ENCODE measurements at regions not wholly inside any gene's neighbourhood (a gene's known extent, or its start where the extent isn't known, plus 50 kb on each side); places are given as distances from the start of the nearest gene placed in this dataset.

DNA sequence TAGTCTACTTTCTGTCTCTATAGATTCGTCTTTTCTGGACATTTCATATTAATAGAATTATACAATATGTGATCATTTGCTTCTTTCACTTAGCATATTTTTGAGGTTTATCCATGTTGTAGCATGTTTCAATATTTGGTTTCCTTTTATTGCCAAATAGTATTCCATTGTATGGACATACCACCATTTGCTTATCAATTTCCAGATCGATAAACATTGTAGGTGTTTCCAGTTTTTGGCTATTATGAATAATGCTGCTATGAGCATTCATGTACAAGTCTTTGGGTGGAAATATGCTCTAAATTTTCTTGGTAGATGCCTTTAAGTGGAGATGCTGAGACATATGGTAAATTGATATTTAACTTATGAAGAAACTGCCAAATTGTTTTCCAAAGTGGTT lies 114.1 kb downstream of the RND3 start:
- DNase-seq (ENCODE audit: low read depth, low spot score) (no peak), ATAC-seq (no peak)
- ChIA-PET POLR2A (no interaction called here), CTCF (no interaction called here)
- no peaks in the 10 kb centered on the region for H3K27me3 ChIP-seq (ENCODE audit: control insufficient read depth, insufficient read depth, low read length)
- no peaks in the 10 kb centered on the region for H3K4me1 ChIP-seq (ENCODE audit: control insufficient read depth, insufficient read depth, low read length)
- no peaks in the 10 kb centered on the region for H3K36me3 ChIP-seq (ENCODE audit: control insufficient read depth, insufficient read depth, low read length)
- no peak overlapping the region for H3K4me3 ChIP-seq (ENCODE audit: low read depth in 2 of 2, low read length in 2 of 2)
- no peaks in the 10 kb centered on the region for H3K9me3 ChIP-seq (ENCODE audit: control insufficient read depth, insufficient read depth, low read depth, low read length)
- in situ Hi-C loops (cut with HindIII; ENCODE audit: low pct_unique_long_range_greater_than_20kb, low sequenced_read_pairs) = no loop called here
- intact Hi-C loops (cut with micrococcal nuclease; ENCODE audit: unreplicated experiment) = no loop called here
- no peak overlapping the region for H3K27ac ChIP-seq (ENCODE audit: low read length)
- BruUV-seq (replicated peaks) = no TSS peak
- TF ChIP-seq, protein P1, sequence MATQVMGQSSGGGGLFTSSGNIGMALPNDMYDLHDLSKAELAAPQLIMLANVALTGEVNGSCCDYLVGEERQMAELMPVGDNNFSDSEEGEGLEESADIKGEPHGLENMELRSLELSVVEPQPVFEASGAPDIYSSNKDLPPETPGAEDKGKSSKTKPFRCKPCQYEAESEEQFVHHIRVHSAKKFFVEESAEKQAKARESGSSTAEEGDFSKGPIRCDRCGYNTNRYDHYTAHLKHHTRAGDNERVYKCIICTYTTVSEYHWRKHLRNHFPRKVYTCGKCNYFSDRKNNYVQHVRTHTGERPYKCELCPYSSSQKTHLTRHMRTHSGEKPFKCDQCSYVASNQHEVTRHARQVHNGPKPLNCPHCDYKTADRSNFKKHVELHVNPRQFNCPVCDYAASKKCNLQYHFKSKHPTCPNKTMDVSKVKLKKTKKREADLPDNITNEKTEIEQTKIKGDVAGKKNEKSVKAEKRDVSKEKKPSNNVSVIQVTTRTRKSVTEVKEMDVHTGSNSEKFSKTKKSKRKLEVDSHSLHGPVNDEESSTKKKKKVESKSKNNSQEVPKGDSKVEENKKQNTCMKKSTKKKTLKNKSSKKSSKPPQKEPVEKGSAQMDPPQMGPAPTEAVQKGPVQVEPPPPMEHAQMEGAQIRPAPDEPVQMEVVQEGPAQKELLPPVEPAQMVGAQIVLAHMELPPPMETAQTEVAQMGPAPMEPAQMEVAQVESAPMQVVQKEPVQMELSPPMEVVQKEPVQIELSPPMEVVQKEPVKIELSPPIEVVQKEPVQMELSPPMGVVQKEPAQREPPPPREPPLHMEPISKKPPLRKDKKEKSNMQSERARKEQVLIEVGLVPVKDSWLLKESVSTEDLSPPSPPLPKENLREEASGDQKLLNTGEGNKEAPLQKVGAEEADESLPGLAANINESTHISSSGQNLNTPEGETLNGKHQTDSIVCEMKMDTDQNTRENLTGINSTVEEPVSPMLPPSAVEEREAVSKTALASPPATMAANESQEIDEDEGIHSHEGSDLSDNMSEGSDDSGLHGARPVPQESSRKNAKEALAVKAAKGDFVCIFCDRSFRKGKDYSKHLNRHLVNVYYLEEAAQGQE (IDR thresholded peaks at IDR 0.05; ENCODE audit: insufficient read depth in 1 of 2, low read depth in 2 of 2, low read length in 1 of 2) = no peak
- TF ChIP-seq TCF7L2 (IDR thresholded peaks at IDR 0.05; ENCODE audit: low read depth, low read length) = no peak
- no peak for TF ChIP-seq SIN3A (IDR thresholded peaks at IDR 0.05; ENCODE audit: borderline replicate concordance, insufficient read depth, low read depth, low read length)
- TF ChIP-seq, protein P2, sequence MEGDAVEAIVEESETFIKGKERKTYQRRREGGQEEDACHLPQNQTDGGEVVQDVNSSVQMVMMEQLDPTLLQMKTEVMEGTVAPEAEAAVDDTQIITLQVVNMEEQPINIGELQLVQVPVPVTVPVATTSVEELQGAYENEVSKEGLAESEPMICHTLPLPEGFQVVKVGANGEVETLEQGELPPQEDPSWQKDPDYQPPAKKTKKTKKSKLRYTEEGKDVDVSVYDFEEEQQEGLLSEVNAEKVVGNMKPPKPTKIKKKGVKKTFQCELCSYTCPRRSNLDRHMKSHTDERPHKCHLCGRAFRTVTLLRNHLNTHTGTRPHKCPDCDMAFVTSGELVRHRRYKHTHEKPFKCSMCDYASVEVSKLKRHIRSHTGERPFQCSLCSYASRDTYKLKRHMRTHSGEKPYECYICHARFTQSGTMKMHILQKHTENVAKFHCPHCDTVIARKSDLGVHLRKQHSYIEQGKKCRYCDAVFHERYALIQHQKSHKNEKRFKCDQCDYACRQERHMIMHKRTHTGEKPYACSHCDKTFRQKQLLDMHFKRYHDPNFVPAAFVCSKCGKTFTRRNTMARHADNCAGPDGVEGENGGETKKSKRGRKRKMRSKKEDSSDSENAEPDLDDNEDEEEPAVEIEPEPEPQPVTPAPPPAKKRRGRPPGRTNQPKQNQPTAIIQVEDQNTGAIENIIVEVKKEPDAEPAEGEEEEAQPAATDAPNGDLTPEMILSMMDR (IDR thresholded peaks at IDR 0.05) = no peak
- TF ChIP-seq POLR2AphosphoS5 (IDR thresholded peaks at IDR 0.05; ENCODE audit: low read depth, low read length) = no peak

GRCh38 chr2:150371044-150371818 lies 116.2 kb downstream of the RND3 start:
- ATAC-seq (no peak), DNase-seq (ENCODE audit: low read depth, low spot score) (no peak)
- CTCF ChIA-PET = no interaction called here
- no peaks in the 10 kb centered on the region for H3K9me3 ChIP-seq (ENCODE audit: control insufficient read depth, insufficient read depth, low read depth, low read length)
- H3K4me1 ChIP-seq (ENCODE audit: control insufficient read depth, insufficient read depth, low read length) = no peaks in the 10 kb centered on the region
- TF ChIP-seq TCF7L2 (IDR thresholded peaks at IDR 0.05; ENCODE audit: low read depth, low read length) (no peak), SIN3A (IDR thresholded peaks at IDR 0.05; ENCODE audit: borderline replicate concordance, insufficient read depth, low read depth, low read length) (no peak), POLR2AphosphoS5 (IDR thresholded peaks at IDR 0.05; ENCODE audit: low read depth, low read length) (no peak)
- TF ChIP-seq, protein P2 (IDR thresholded peaks at IDR 0.05) = no peak
- TF ChIP-seq, protein P1 (IDR thresholded peaks at IDR 0.05; ENCODE audit: insufficient read depth in 1 of 2, low read depth in 2 of 2, low read length in 1 of 2) = no peak
- no peak overlapping the region for H3K4me3 ChIP-seq (ENCODE audit: low read depth in 2 of 2, low read length in 2 of 2)
- in situ Hi-C loops (cut with HindIII; ENCODE audit: low pct_unique_long_range_greater_than_20kb, low sequenced_read_pairs) = no loop called here
- H3K36me3 ChIP-seq (ENCODE audit: control insufficient read depth, insufficient read depth, low read length) = no peaks in the 10 kb centered on the region
- no peaks in the 10 kb centered on the region for H3K27me3 ChIP-seq (ENCODE audit: control insufficient read depth, insufficient read depth, low read length)
- no TSS peak for BruUV-seq (replicated peaks)
- H3K27ac ChIP-seq (ENCODE audit: low read length) = no peak overlapping the region
- POLR2A ChIA-PET = interaction anchor here (1.1 kb wide), 1 partner anchor 285 kb away, joined by 4 read pairs; no protein-coding TSS in a partner anchor
- intact Hi-C loops (cut with micrococcal nuclease; ENCODE audit: unreplicated experiment) = no loop called here
